NCI-H1092 treated with DMSO at 0.1 percent for 48 hours (cell line): ENCODE measurements at regions not wholly inside any gene's neighbourhood (a gene's known extent, or its start where the extent isn't known, plus 50 kb on each side); places are given as distances from the start of the nearest gene placed in this dataset.

Source experiments
- DNase-seq: peaks from one replicate; lab custom pipeline; 2025; lab: John Stamatoyannopoulos, UW

DNA sequence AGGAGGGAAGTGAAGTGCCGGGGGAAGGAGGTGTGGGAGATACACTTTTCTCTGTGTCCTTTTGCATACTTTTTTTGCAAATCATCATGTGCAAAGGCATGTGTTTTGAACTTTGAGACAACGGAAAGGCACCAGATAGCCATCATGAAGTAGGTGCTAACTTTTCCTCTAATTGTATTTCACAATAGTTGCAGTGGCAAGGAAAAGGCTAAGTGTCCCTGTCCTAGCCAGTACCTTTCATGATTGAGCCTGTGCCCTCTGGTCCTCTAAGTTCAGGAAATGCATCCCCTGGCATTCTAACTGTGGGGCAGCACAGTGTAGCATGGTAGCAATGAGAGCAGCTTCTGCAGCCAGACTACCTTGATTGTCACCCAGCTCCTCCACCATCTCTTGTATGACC lies 186.2 kb downstream of the ADSS2 start:
- no peak for DNase-seq

DNA sequence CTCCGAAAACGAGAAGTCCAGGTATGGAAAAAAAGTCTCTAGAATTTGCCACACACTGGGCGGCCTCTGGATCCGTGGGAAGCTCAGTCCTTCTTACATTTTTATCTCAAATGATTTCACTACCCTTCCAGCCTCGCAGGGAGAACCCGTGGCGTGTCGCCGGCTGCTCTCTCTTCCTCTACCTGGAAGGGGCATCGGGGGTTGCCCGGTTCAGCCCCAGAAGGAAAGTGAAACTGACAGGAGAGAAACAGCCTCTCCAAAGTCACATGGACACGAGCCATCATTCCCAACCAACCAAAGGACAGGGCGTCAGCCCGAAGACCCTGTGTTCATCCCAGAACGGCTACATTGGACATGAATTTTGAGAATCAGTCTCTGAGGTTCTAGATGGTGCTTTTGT lies 182.5 kb downstream of the ADSS2 start:
- no peak for DNase-seq

DNA sequence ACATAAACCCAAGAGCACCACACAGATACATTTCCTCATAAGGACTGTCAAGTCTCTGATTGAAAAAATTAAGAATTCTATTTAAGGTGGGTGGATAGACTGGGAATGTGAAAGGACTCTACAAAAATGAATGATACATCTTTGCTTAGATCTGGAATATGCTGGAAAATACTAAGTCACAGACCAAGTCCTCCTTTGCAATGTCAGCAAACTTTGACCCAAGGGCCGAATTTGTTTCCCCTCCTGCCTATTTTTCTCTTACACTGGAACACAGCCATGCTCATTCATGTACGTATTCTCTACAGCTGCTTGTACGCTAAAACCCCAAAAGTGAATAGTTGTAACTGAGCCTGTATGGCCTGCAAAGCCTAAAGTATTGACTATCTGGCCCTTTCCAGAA lies 180.7 kb downstream of the ADSS2 start:
- DNase-seq, result no peak

DNA sequence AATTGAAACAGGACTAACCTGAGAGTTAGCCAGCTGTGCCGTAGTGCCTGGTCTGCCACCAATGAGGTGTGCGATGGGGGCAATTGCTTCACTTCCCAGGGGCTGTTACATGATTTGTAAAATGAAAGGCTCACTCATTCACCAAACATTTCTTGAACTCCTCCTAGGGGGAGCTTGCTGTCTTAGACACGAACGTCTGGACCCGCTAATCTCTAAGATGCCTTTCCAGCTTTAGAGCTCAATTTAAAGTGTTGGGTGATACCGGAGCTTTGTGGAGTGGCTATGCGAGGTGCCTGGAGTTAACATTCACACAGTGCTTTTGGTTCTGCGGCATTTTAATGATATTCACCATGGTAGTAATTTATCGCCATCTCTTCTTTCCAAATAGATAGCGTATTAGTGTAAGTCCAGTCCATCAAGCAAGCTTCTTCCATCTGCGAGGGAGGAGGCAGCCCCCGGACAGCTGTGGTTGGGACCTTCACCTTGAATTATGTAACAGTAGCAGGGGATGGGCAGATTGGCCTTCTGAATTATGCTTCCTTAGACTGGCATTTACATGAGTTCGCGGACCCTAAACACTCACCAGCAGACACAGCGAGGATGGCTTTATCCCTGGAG lies 179.9 kb downstream of the ADSS2 start:
- no peak for DNase-seq

DNA sequence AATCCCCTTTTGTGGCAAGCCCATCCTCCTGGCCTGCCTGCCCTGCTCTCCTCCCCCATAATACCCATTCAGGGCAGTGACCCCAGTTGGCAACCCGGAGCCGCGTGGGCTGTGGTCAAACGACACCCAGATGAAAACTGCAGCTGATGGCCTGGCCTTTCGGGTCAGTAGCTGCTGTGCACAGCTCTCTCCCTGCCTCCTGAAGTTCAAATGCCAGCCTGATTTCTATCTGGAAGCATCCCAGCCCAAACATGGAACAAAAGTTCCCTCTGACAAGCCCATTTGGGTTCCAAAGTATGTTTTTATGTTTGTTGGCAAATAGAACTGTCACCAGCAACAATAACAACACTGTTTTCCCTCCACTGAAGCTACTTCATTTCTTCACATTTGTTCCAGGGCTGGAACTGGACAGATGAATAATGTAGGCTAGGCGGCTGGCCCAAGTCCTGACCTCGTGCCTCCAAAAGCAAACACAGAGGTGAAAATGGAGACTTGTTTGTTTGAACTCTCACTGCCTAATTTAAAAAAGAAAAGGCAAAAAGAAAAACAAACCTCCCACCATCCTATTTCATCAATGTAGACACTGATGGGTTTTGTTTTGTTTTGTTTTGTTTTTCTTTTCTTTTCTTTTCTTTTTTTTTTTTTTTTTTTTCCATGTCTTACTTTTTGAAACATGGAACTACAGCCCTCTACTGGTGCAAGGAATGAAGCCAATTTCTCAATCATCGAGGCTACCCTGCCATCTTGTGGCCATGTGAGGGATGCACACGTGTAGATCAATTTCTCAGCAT lies 179.0 kb downstream of the ADSS2 start:
- DNase-seq, result peak; percentile 88

DNA sequence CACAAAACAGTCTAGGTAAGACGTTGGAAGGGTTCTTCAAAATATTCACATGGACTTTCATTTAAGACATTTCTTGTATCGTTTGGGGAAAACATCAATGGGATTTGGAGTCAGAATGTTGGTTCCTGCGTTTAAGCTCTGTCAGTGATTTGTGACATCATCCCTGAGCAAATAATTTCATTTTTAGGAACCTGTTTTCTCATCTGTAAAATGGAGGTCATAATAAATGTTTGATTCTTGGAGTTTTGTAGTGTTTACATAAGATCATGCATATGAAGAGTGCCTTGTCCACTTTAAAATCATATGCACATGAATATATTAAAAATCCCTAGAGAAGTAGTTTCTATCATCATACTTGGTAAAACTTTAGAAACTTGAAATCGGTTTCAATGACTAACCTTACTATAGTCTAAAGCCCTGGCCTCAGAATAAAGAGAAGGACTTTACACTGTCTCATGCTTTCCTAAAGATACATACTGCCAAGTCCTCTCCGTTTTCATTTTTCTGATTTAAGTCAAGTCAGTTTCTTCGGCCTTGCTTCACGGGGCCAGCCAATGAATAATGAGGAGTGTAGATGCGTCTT lies 178.4 kb downstream of the ADSS2 start:
- no peak for DNase-seq

DNA sequence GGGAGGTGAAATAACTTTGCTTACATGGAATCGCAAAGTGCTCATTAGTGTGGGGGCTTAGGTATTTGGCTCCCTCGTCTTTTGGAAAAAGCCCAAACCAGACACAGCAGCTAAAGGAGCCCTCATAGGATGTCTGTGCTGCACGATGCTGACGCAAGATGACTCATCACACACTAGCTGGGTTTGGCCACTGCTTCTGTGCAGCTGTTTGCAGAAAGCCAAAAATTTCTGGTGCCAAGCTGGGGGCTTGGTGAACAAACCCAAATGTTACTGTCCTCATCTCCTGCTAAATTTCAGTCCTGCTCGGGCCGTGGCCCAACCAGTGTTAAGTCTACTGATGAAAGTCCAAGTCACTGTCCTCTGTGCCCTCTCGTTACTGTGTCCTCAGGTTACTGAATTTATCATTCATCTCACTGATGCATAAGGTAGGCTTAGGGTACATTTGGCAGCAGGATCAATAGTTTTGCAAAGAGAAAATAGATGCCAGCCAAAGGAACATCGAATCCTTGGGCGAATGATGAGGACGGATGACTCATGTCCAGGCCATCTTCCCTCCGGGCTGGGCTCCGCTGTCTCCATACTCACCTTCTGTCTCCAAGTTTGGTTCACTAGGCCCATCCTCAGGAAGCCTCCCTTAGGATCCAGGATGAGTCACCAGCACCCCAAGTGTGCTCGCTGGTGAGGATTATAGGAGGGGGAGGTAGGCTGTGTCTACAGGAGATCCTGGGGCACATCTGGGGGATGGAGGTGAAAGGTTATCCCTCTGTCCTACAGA lies 177.7 kb downstream of the ADSS2 start:
- DNase-seq, result no peak

DNA sequence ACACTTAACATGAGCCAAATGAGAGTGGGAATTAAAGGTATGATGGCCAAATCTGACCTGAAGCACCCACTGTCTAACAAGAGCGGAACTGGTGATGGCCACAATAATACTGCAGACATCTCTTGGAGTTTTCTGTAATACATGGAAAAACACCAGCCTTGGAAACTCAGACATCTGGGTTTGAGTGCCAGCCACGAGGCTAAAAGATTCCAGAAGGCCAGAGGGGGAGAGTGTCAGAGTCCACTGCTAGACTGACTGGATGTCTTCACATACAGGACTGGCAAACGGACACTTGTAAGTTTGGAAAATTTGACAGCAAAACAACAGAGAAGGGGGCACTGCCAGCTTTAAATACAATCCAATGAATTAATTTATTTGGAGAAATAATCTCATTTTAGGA lies 175.1 kb downstream of the ADSS2 start:
- DNase-seq, result no peak

DNA sequence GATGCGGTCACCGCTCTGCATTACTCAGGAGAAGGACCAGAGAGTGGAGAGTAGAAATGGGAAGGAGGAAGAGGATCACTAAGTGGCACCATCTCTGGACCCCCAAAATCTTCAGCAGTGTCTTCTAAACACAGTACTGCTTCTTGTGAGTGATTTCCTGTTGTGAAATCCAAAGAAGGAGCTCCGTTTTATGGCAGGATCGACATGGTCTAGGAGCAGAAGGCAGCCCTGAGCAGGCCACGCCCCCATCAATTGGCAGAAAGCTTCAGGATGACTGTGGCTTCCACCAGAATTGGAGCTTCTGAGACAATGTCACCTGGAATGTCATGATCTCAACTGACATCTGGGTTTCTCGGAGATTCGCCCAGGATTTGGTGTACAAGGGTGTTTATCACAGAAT lies 171.5 kb downstream of the ADSS2 start:
- DNase-seq, result no peak

DNA sequence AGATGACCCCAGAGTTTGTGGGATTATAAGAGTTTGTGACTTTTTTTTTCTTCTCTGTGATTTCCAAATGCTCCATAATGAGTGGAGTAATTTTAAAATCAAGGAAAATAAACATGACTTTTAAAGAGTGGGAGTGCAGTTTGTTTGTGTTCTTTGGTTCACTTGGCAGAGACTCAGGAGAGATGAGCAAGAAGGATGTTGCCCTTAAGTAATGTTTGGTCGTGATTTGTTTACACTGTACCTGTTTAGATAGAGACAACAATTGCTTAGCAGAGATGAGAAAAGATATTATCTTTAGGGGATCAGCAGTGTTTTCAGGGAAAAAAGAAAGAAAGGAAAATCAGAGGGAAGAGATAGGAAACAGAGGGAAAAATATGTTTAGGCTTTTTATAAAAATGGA lies 170.8 kb downstream of the ADSS2 start:
- no peak for DNase-seq

DNA sequence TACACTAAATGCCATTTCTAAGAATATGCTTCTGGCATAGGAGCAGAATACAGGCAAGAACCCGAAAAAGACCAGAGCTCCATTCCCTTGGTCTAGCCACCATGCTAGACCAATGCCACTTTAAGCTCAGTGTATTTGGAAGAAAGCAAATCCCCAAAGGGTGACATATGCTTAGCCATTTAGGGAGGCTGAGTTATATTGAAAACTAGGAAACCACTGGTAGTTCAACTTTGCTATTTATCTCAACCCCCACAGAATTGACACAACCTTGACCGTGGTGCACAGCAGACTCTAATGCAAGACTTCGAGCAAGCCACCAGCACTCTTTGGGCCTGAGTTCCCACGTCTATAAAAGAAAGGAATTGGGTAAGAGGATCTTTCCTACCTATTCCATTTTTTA lies 167.9 kb downstream of the ADSS2 start:
- DNase-seq, result no peak

DNA sequence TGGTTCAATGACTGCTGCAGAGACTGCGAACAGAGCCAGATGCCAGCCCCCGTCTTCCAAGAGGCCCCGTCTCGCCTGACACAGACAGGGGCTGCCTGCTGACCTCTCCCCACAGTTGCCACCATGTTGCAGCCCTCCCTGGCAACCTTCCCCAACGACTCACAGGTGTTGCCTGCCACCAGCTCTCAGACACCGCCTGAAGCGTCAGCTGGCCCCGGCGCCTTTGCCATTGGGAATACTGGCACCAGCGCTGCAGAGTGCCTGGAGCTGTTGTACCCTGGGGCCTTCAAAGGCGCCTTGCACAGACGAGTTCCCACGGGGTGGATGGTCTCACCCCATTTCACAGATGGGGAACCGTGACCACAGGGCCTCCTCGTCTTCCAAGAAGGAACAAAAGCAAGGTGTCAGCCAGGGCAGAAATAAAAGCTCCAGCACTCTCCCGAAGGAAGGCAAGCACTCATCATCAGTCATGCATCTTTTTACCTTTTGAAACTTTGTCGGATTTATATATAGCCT lies 167.0 kb downstream of the ADSS2 start:
- DNase-seq, result no peak

DNA sequence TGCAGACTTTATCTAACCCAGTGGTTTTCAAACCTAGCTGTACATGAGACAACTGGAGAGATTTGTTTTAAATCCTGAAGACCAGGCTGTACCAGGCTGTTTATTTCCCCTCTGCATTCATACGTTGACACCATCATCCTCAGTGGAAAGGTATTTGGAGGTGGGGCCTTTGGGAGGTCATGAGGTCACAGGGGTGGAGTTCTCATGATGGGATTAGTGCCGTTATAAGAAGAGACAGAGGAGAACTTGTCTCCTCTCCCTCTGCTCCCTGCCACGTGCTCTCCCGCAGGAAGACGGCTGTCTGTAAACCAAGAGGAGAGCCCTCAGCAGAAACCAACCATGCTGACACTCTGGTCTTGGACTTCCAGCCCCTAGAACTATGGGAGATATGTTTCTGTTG lies 165.4 kb downstream of the ADSS2 start:
- no peak for DNase-seq

DNA sequence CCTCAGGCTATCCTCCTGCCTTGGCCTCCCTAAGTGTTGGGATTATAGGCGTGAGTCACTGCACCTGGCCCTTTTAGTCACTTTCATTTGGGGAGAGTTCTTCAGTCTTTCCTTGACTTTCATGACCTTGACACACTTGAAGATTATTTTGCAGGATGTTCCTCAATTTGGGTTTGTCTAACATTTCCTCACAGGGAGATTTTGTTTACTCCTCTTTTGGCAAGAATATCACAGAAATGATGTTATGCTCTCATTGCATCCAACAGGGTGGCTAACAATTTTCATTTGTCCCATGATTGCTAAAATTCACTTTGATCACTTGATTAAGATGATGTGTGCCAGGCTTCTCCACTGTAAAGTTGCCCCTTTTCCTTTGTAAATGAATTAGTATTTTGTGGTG lies 164.0 kb downstream of the ADSS2 start:
- DNase-seq, result no peak

DNA sequence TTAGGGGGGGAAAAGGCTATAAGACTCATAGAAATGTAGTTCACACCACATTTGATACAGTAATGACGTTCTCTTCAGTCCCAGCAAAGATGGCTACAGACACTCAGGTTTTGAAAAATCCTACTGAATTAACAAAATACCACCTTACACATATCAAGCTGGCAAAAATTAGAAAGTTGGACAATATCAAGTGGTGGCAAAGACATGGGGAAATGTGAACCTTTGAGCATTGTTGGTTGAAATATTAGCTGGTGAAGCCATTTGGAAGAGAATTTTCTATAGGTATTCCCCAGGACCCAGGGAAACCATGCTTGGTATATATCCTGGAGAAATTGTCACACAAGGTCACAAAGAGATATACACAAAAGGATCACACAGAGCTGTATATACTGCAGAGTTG lies 163.0 kb downstream of the ADSS2 start:
- DNase-seq, result no peak

DNA sequence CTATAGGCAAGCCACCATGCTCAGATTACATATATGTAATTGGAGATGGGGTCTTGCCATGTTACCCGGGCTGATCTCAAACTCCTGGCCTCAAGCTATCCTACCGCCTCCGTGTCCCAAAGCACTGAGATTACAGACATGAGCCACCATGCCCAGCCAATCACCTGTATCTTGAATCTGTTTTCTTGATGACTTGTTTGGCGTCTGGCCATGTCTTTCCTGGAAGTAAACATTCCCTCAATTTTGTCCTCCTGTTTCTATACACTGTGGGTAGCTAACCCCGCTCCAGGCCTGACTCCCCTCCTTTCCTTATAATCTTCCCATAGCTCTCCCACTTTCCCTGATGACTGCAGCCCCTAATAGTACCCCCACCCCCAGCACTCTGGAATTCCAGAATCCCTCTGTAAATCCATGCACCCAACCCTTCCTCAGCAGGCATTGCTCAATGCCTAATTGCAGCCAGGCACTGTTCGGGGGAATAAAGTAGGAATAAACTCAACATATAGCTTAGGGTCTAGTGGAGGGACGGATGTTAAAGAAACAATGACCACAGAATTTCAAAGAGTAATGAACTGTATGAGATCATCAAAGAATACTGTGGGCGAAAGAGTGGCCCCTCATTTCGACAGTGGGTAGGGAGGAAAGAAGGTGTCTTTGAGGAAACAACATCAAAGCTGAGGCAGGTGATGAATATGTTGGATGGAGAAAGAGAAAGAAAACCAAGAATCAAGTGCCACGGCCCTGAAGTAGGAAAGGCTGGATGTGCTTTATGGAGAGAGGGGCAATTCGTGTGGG lies 161.5 kb downstream of the ADSS2 start:
- no peak for DNase-seq

DNA sequence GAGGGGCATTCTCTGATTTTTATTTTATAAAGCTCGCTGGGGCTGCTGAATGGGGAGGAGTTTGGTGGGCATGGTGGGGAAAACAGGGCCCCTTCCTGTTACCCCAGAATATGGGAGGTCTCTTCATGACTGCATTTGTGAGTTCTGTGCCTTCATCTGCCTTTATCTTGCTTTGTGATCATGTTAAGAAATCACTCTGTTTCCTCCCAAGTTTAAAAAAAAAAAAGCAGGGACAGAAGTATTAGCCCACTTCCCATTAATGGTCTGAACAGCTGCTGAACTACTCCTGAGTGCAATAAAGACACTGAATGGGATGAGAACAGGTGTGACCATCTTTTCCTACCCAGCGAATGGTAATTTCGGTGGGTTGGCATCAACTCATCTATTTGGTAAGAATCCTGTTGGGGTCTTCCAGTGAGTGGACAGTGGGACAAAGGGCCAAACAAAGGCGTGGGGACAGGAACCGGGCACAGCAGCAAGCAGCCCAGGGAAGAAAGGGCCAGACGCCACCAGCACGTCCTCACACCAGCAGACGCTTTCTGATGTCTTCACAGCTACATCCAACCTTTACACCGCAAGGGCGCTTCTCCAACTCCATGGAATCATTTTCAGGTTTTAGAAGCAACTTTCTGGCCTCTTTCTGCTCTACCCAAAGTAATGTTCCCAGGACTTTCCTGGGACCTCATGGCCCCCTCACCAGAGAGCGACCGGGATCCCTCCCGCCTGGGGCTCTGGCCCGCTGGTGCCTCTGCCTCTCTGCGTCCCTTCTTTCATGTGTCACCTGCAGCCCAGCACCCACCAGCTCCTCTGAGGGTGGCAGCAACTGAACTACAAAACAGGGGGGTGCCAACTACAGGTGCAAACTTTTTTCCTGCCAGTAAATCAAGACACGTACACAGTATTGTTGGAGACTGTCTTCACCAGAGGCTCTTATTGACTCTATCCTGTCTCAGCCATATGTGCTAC lies 160.2 kb downstream of the ADSS2 start:
- DNase-seq, result no peak

DNA sequence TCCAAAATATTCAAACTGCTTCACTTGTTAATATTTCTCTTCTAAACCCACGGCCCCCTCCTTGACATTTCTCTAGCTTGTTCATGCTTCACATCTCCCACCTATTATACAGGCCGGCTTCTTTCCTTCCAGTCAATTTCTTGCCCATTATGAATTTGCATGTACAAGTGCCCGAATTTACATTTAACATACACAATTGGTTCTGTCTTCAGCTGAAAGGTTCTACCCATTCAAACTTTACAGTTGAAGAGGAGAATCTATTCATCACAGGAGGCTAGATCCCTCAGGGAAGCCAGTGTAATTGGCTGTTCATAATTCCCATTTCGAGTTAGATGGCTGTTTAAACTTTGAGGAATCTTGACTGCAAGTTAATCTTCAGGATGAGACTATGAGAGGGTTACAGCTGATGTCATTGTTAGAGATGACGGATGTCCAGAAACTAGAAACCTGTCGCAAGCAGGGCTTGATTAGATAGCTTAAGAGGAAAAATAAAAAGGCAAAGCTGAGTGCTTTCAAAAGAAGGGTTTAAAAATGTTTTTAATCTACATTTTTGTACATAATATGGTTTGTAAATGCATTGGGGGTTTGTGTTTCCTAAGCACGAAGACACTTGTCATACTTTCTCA lies 157.0 kb downstream of the ADSS2 start:
- DNase-seq, result no peak

DNA sequence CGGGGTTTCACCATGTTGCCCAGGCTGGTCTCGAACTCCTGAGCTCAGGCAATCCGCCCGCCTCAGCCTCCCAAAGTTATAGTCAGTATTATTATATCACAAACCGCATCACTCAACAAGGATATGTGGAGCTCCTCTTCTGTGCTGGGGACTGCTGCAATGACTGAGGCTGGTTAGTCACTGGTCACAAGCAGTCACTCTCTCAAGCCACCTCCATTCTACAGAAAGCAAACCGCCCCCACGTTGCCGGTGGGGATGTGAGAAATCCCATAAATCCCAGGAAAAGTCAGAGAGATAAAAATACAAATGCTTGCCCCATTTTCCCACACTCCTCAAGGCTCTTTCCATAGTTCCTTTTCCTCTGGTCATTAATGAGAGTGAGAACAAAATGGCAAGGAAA lies 155.7 kb downstream of the ADSS2 start:
- no peak for DNase-seq

DNA sequence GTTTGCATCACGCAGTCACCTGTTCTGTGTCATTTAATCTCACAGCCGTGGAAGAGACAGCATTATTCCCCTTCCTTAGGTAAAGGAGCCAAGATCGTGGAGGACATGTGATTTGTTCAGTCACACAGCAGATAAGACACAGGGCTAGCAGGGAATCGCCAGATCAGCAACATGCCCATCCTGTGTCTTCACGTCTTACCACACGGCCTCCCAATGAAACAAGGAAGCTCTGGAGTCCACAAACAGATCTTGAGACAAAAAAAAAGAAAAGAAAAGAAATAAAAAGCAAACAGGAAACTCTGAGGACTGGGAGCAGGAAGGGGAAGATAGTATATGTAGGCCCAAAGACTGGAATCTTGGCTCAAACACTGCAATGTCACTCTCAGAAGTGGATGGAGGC lies 155.3 kb downstream of the ADSS2 start:
- no peak for DNase-seq
